A673 (cell line): ENCODE measurements at regions not wholly inside any gene's neighbourhood (a gene's known extent, or its start where the extent isn't known, plus 50 kb on each side); places are given as distances from the start of the nearest gene placed in this dataset.

ENCODE experiments used
- BruUV-seq: library from RNA; stranded (reverse); fragments of 400-500 nt; replicated peaks from 2 replicates; lab custom pipeline; 2021; lab: Mats Ljungman, UMichigan
- CTCF ChIA-PET: fragments of 300-600 bp; sonication (Branson Sonifier 250); formaldehyde crosslinking; loops from one replicate; lab custom pipeline; 2022; ENCODE audit warnings: antibody characterized with exemption; lab: Charles Lee
- POLR2A ChIA-PET: fragments of 300-600 bp; sonication (Branson Sonifier 250); formaldehyde crosslinking; loops from one replicate; lab custom pipeline; 2022; ENCODE audit warnings: antibody characterized with exemption; ENCODE audit not compliant: low non-redundant PET; lab: Charles Lee
- DNase-seq: peaks from one replicate; pipeline ENCODE4 v3.0.0-alpha.2; 2015; ENCODE audit warnings: low spot score
- H3K27ac ChIP-seq: fragments of 200-600 bp; sonication (generic); 2 replicates; pipeline ENCODE4 v1.5.1; 2016; ENCODE audit warnings: mixed run types, low read depth, mild to moderate bottlenecking, mixed read lengths, antibody characterized with exemption, low read length; ENCODE audit not compliant: poor library complexity, severe bottlenecking
- H3K27me3 ChIP-seq: fragments of 200-600 bp; sonication (generic); replicated peaks from 2 replicates; pipeline ENCODE4 v1.6.1; 2017; ENCODE audit warnings: mixed run types, low read depth, mild to moderate bottlenecking, mixed read lengths, antibody characterized with exemption, low read length; ENCODE audit not compliant: insufficient read depth, poor library complexity
- H3K36me3 ChIP-seq: fragments of 200-600 bp; sonication (generic); 2 replicates; pipeline ENCODE4 v1.6.1; 2016; ENCODE audit warnings: mixed run types, mild to moderate bottlenecking, mixed read lengths, antibody characterized with exemption, low read length; ENCODE audit not compliant: insufficient read depth, poor library complexity, severe bottlenecking
- H3K4me1 ChIP-seq: fragments of 200-600 bp; sonication (generic); 2 replicates; pipeline ENCODE4 v1.6.1; 2017; ENCODE audit warnings: mixed run types, mild to moderate bottlenecking, mixed read lengths, antibody characterized with exemption, low read length; ENCODE audit not compliant: insufficient read depth, poor library complexity, severe bottlenecking
- H3K4me3 ChIP-seq: fragments of 200-600 bp; sonication (generic); 2 replicates; pipeline ENCODE4 v1.5.1; 2016; ENCODE audit warnings: low read depth, mixed run types, mild to moderate bottlenecking, mixed read lengths, low read length; ENCODE audit not compliant: poor library complexity, severe bottlenecking
- H3K9me3 ChIP-seq: fragments of 200-600 bp; sonication (generic); 2 replicates; pipeline ENCODE4 v1.6.1; 2016; ENCODE audit warnings: mixed run types, low read depth, mild to moderate bottlenecking, mixed read lengths, antibody characterized with exemption, low read length; ENCODE audit not compliant: poor library complexity, severe bottlenecking
- CTCF ChIP-seq: fragments of 300-800, 200-600 bp; sonication (generic); conservative IDR thresholded peaks from 2 replicates; pipeline ENCODE4 v1.5.1; 2017; ENCODE audit warnings: low read depth, mild to moderate bottlenecking, antibody characterized with exemption, low read length, moderate library complexity, mixed read lengths
- EZH2 ChIP-seq: fragments of 200-600 bp; sonication (generic); IDR thresholded peaks from 2 replicates; pipeline ENCODE4 v1.6.1; 2017; ENCODE audit warnings: borderline replicate concordance, low read depth, mild to moderate bottlenecking, mixed read lengths, antibody characterized with exemption, low read length; ENCODE audit not compliant: poor library complexity, severe bottlenecking
- intact Hi-C: fragments of 100-400 bp; cut with micrococcal nuclease; formaldehyde crosslinking; loops from one replicate; pipeline ENCODE4 v1.10.0; 2022; ENCODE audit not compliant: unreplicated experiment

DNA sequence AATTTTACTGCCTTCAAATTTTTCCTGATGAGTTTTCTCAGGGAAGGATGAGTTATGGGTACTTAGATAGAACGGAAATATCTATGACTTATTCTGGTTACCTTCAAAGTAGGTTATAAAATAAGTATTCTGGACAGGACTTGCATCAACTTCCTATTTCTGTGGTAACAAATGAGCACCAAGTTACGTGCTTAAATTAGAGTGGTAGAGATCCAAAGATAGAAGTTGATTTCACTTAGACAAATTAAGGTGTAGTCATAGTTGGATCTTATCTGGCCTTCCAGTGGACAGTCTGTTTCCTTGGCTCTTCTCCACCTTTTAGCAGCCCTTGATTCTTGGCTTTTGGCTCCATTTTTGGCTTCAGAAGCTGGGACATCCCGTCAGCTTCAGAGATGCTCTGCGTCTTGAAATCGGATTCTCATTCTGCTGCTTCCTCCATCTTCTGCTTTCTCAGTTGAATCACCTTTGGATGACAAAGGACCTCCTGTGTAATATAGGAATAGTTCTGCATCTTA, 109.9 kb downstream of the ZNF518B start:
- CTCF ChIA-PET: no interaction called here
- no peak overlapping the region for H3K4me3 ChIP-seq
- no peaks in the 10 kb centered on the region for H3K27me3 ChIP-seq
- TF ChIP-seq CTCF (no peak), EZH2 (no peak)
- POLR2A ChIA-PET: no interaction called here
- no peak for DNase-seq
- intact Hi-C loops: no loop called here
- no peaks in the 10 kb centered on the region for H3K36me3 ChIP-seq
- no TSS peak for BruUV-seq
- no peak overlapping the region for H3K27ac ChIP-seq
- H3K4me1 ChIP-seq: no peaks in the 10 kb centered on the region
- no peaks in the 10 kb centered on the region for H3K9me3 ChIP-seq

GRCh38 chr4:10346023-10346422, 111.2 kb downstream of the ZNF518B start:
- CTCF ChIA-PET: no interaction called here

GRCh38 chr4:10345381-10345784, 111.8 kb downstream of the ZNF518B start:
- ChIA-PET POLR2A (no interaction called here), CTCF (no interaction called here)
- Histone ChIP-seq H3K4me3 (no peak overlapping the region), H3K27me3 (no peaks in the 10 kb centered on the region), H3K36me3 (no peaks in the 10 kb centered on the region), H3K4me1 (no peaks in the 10 kb centered on the region), H3K27ac (no peak overlapping the region), H3K9me3 (no peaks in the 10 kb centered on the region)
- TF ChIP-seq CTCF: no peak
- no peak for TF ChIP-seq EZH2
- DNase-seq: no peak
- intact Hi-C loops: no loop called here
- no TSS peak for BruUV-seq

More at GRCh38 chr4:10346023-10346422, 111.2 kb downstream of the ZNF518B start:
- H3K27ac ChIP-seq: no peak overlapping the region
- intact Hi-C loops: no loop called here
- no peak overlapping the region for H3K4me3 ChIP-seq
- no peaks in the 10 kb centered on the region for H3K36me3 ChIP-seq
- BruUV-seq: no TSS peak
- no peak for TF ChIP-seq CTCF
- no peak for TF ChIP-seq EZH2
- H3K27me3 ChIP-seq: no peaks in the 10 kb centered on the region
- no peak for DNase-seq
- POLR2A ChIA-PET: no interaction called here
- no peaks in the 10 kb centered on the region for H3K4me1 ChIP-seq
- no peaks in the 10 kb centered on the region for H3K9me3 ChIP-seq
